Eye (tissue), 1 donor: ENCODE measurements at regions not wholly inside any gene's neighbourhood (a gene's known extent, or its start where the extent isn't known, plus 50 kb on each side); places are given as distances from the start of the nearest gene placed in this dataset.
"Not testable (repeated sequence)": the region's sequence is repeated elsewhere in the genome, so short reads cannot be mapped to it uniquely, and the experiment has no call there.

ENCODE experiments used
- DNase-seq: peaks from one replicate; pipeline ENCODE4 v3.0.0-alpha.2; 2015

DNA sequence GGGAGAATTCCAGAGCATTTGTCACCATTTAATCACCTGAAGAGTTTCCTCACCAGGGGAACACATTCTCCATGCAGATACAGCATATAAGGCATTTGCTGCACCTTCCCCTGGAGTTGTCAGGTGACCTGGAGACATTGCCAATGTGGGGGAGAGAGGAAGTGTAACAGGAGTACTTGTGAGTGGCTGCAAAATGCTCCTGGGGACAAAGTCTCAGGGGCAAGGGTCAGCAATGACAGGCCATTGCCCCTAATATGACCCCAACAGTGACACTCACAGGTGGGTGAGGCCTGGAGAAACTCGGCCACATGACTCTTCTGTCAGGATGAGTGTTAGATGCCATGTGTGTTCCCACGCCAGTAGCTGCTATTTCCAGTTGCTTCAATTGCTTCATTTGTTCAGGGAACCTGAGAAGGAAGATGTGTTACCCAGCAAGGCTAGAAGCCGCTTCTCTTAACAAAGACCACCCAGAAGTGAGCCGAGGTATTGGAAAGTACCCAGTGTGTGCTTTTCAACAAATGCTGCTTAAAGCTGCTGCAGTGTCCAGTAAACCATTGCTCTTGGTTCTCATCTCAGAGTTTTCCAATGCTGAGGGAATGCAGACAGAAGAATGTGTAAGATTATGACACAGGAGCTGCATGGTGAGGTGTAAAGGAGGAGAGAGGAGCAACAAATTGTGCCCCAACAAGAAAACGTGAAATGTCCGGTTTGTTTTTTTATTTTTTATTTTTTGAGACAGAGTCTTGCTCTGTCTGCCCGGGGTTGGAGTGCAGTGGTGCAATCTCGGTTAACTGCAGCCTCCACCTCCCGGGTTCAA lies 128.2 kb upstream of the SLC44A1 start:
- DNase-seq, result peak; percentile 5

DNA sequence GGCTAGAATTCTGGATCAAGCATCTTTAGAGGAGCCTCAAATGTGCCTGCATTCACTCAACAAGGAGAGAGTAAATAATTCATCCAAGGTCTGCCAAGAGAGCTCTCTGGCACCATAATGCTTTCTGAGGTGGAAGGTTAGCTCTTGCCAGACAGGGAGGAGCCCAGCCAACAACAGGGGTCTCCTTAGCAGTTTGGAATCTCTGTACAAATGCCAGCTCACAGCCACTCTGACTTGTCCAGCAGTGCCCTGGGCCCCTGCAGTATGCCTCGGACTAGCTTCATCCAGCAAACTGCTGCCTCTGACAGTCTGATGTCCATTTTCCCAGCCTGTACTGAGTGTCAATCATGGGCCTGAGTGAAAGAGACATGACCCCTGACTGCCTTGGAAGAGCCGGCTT lies 127.2 kb upstream of the SLC44A1 start:
- no peak for DNase-seq

GRCh38 chr9:105118636-105119035 lies 125.8 kb upstream of the SLC44A1 start:
- DNase-seq, result no peak

- peak; percentile 12 for DNase-seq
Measured at GRCh38 chr9:105119156-105119555, 125.3 kb upstream of the SLC44A1 start.

GRCh38 chr9:105121861-105122430 lies 122.5 kb upstream of the SLC44A1 start:
- peak; percentile 8 for DNase-seq

- not testable (repeated sequence) for DNase-seq
Measured at GRCh38 chr9:105124598-105124997, 119.9 kb upstream of the SLC44A1 start.

DNA sequence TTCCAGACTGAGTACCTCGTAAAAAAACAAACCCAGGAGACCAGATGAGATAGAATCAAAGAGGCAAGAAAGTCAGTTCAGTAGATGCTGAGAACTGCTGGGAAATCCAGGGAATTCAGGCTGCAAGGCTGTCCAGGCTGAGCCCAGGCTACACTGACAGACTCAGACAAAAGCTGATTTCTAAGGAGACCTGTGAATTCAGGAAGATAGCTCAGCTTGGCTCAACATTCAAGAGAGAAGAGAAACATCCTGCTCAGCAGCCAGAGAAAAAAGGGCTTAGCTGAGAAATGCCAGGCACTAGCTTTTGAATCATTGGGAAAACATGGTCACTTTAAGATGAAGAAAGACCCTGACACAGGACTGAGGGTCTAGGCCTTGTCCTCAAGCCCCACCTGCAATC lies 118.2 kb upstream of the SLC44A1 start:
- DNase-seq, result no peak

DNA sequence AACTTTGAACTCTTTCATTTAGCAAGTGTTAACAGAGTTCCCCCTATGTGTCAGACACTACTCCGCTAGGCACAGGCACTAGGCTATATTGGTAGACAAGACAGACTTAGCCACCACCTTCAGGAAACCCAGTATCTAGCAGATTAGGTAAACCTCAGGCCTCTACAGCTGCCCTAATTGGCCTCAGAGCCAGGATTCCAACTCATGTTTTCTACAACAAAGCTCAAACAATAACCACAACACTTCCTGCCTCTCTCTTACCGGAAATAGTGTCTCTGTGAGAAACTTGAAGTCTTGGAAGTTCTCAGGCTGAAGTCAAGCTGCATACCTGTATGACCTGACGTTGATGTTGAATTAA lies 116.6 kb upstream of the SLC44A1 start:
- no peak for DNase-seq

DNA sequence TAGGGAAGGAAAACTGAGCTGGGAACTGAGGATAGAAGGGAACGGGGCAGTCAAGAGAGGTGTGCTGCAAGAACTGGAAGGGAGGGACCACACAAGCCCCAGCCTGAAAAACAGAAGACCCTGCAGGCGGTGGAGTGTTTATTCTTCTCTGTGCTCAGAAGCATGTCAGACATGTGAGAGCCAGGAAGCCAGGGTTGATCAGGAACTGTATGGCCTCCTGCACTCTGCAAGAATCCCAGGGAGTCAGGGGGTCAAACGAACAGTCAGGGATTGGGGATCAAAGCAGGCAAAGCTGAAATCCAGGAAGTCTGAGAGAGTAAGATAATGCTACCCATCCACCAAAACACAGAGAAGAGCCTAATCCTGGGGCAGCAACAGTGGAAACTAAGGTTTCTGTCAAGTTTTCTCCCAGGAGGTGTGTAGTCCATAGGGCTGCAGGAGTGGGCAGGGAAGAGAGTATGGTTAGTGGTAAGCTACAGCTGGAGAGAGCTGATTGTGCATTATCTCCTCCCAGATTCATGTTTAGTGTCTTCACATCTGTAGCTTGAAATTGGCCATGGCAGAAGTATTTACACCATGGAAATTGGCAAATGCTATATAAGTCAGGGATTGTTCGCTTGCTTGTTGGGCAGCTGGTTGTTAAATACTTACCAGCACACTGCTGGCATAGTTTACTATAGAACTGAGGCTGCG lies 115.4 kb upstream of the SLC44A1 start:
- DNase-seq, result no peak

DNA sequence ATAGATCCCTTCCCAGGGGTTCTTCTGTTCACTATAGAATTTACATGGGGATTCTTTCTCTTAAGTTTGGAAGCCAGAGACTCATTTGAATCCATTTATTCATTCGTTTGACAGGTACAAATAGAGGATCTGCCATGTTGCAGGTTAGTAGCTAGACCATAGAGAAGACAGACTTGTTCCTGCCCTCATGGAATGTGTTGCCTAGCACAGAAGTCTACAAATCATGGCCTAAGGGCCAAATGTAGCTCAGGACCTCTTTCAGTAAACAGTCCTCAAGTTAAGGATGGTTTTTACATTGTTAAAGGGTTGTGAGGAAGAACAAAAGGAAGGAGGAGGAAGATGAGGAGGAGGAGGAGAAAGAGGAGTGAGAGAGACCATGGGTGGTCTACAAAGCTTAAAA lies 114.7 kb upstream of the SLC44A1 start:
- DNase-seq, result no peak

- no peak for DNase-seq
Measured at GRCh38 chr9:105131981-105132380, 112.5 kb upstream of the SLC44A1 start.

DNA sequence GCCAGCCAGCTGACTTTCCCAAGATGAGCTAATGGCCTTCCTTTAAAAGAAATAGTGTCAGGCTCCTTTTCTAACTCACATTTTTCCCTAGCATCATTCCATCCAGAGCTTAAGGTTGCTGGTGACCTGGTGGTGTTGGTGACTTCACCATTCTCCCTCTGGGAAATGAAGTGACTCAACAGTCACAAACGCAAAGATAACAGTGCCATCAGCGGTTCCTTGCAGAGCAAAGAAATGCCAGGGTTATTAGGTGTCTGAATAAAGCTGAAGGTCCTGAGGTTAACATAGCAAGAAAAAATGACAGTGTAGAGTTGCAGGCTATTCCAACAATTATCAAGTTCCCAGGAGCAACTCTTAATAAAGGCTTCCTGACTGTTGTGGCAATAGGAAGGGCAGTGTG lies 111.8 kb upstream of the SLC44A1 start:
- DNase-seq, result no peak

GRCh38 chr9:105138306-105138801 lies 106.1 kb upstream of the SLC44A1 start:
- peak; percentile 49 for DNase-seq

DNA sequence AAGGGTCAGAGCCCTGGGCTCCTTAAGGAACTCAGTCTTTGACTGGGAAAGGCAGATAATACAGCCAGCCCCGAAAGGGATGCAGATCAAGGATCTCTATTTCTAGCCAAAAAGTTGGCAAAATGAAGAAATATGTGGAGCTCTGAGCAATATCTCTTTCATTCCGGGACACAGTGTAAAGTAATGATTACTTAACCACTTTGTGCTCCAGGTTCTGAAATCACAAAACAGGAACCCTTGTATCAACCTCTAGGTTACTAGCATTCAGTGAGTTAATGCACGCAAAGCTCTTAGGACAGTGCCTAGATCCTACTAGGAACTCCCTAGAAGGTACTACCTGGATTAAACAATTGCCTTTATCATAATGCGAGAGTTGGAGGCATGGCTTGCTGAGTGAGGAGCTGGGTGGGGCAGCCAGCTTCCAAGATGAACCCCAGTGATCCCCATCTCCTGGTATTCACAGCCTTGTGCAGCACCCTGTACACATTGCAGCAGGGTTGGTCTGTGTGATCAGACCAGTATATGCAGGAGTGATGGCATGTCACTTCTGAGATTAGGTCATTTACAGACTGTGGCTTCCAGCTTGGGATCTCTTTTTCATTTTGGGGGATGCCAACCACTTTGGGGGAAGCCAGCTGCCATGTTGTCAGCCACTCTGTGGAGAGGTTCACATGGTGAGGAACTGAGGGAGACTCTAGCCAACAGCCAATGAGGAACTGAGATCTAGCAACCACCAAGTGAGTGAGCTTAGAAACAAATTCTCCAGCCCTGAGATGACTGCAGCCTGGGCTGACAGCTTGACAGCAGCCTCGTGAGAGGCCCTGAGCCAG lies 103.1 kb upstream of the SLC44A1 start:
- DNase-seq, result peak; percentile 6

DNA sequence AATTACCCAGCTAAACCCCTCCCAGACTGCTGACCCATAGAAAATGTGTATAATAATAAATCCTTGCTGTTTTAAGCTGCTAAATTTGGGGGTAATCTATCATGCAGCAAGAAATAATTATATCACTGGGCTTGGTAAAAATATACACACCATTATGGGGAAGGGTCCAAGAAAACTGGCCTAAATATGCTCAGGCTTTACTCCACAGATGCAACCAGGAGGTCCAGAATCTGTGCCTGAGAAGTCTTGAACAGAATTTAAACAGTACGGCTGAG lies 102.5 kb upstream of the SLC44A1 start:
- no peak for DNase-seq

GRCh38 chr9:105142406-105143135 lies 101.9 kb upstream of the SLC44A1 start:
- DNase-seq, result no peak

DNA sequence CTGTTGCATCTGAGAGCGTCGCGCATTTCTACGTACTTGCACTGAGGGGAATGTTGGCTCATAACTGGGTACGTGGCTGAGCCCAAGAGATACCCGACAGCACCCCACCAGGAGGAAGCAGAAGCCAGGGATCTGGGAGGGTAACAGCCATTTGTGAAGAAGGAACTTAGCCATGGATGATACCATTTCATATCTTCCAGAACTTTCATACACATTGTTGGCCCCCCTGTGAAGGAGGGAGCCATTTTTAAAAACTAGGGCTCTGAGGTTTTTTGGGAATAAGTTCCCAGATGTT lies 101.4 kb upstream of the SLC44A1 start:
- no peak for DNase-seq

- DNase-seq, result no peak
Measured at GRCh38 chr9:105144076-105144475, 100.4 kb upstream of the SLC44A1 start.

- no peak for DNase-seq
Measured at GRCh38 chr9:105144841-105145240, 99.6 kb upstream of the SLC44A1 start.

DNA sequence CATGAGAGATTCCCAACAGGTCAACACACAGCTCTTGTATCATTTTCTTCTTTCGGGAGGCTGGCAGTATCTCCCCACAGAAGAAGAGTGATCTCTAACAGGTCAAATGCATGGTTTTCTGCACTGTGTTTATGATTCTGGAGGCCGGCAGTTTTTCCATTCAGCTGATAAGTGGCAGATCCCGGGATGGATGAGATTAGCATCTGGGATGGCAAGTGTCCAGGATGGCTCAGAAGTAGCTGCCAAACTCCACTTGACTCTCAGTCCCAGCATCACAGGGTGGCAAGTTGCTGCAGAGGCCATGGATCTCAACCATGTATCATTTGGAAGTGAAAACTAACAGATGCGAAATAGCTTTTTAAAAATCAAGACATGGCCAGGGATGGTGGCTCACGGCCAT lies 97.8 kb upstream of the SLC44A1 start:
- DNase-seq, result no peak

DNA sequence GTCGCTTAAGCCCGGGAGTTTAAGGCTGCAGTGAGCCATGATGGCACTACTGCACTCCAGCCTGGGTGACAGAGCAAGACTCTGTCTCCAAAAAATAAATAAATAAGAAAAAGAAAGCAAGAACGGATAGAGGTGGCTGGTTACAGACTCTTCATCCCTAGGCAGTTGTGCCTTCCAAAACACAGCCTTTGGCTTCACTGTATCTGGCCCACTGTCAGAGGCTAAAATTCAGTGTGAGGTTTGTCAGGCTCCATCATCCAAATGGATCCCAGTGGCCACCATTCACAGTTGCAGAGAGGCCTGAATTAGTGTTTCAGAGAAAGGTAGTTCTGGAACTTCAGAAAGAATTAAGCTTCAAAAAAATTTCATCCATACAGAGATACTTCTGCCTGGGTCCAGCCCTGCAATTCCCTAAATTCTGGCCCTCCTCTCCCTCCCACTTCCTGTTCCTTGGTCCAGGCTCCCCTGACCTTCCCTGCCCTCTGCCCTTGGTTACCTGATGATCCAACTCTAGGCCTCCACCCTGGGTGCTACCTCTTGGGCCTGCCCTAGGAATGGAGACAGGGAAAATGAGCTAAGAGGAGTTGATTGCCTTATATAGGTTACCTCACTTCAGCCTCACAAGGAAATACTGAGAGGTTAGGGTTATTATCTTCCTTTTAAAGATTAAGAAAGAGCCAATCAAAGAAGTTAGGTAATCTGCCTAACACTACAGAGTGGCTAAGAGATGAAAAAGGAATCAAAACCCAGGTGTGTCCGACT lies 97.2 kb upstream of the SLC44A1 start:
- no peak for DNase-seq
